PC-9 (cell line): ENCODE measurements at regions not wholly inside any gene's neighbourhood (a gene's known extent, or its start where the extent isn't known, plus 50 kb on each side); places are given as distances from the start of the nearest gene placed in this dataset.

Experiments used
- BruUV-seq: library from RNA; stranded (reverse); fragments of 400-500 nt; replicated peaks from 2 replicates; lab custom pipeline; 2021; lab: Mats Ljungman, UMichigan
- CTCF ChIA-PET: fragments of 300-600 bp; sonication (Branson Sonifier 250); formaldehyde crosslinking; loops from one replicate; lab custom pipeline; 2022; ENCODE audit warnings: antibody characterized with exemption; lab: Charles Lee
- POLR2A ChIA-PET: fragments of 300-600 bp; sonication (Branson Sonifier 250); formaldehyde crosslinking; loops from one replicate; lab custom pipeline; 2022; ENCODE audit warnings: antibody characterized with exemption; ENCODE audit not compliant: unreplicated experiment; lab: Charles Lee
- DNase-seq, 2 experiments: peaks; one replicate each; pipeline versions ENCODE4 v3.0.0 to v3.0.0-alpha.2; 2015 to 2022; ENCODE audit warnings: mixed read lengths in 1 of 2
- H2AFZ ChIP-seq: fragments of 200-600 bp; sonication (generic); 2 replicates; pipeline ENCODE4 v1.8.1; 2017; ENCODE audit warnings: antibody characterized with exemption
- H3F3A ChIP-seq: fragments of 200-600 bp; sonication (generic); 2 replicates; pipeline ENCODE4 v1.8.1; 2017; ENCODE audit warnings: antibody characterized with exemption, mild to moderate bottlenecking, low read depth; ENCODE audit not compliant: insufficient read depth
- H3K27ac ChIP-seq: fragments of 200-600 bp; sonication (generic); 2 replicates; pipeline ENCODE4 v1.6.1; 2016; ENCODE audit warnings: mixed run types
- H3K27me3 ChIP-seq: fragments of 200-600 bp; sonication (generic); 2 replicates; pipeline ENCODE4 v1.6.1; 2016; ENCODE audit warnings: low read depth, mixed run types; ENCODE audit not compliant: insufficient read depth
- H3K36me3 ChIP-seq: fragments of 200-600 bp; sonication (generic); 2 replicates; pipeline ENCODE4 v1.6.1; 2016; ENCODE audit warnings: low read depth, mixed run types
- H3K4me1 ChIP-seq: fragments of 200-600 bp; sonication (generic); replicated peaks from 2 replicates; pipeline ENCODE4 v1.6.1; 2016; ENCODE audit warnings: mixed run types; ENCODE audit not compliant: insufficient read depth
- H3K4me2 ChIP-seq: fragments of 200-600 bp; sonication (generic); 2 replicates; pipeline ENCODE4 v1.6.1; 2017; ENCODE audit warnings: mixed run types
- H3K4me3 ChIP-seq: fragments of 200-600 bp; sonication (generic); 2 replicates; pipeline ENCODE4 v1.6.1; 2016; ENCODE audit warnings: mixed run types
- H3K79me2 ChIP-seq: fragments of 200-600 bp; sonication (generic); 2 replicates; pipeline ENCODE4 v1.6.1; 2017; ENCODE audit warnings: low read depth, mixed run types
- H3K9me2 ChIP-seq: fragments of 200-600 bp; sonication (generic); 2 replicates; pipeline ENCODE4 v1.8.1; 2017; ENCODE audit warnings: mild to moderate bottlenecking; ENCODE audit not compliant: insufficient read depth
- H3K9me3 ChIP-seq: fragments of 200-600 bp; sonication (generic); 2 replicates; pipeline ENCODE4 v1.8.1; 2016; ENCODE audit warnings: low read depth; ENCODE audit not compliant: insufficient read depth
- H4K20me1 ChIP-seq: fragments of 200-600 bp; sonication (generic); 2 replicates; pipeline ENCODE4 v1.8.1; 2017; ENCODE audit not compliant: insufficient read depth
- EZH2 ChIP-seq: fragments of 200-600 bp; sonication (generic); IDR thresholded peaks from 2 replicates; pipeline ENCODE4 v1.8.0; 2017; ENCODE audit warnings: antibody characterized with exemption, low read depth
- intact Hi-C: fragments of 100-400 bp; cut with micrococcal nuclease; formaldehyde crosslinking; loops from one replicate; pipeline ENCODE4 v1.10.0; 2022; ENCODE audit not compliant: unreplicated experiment
- TF ChIP-seq, protein P1 (sequence below): fragments of 200-600 bp; sonication (generic); conservative IDR thresholded peaks from 2 replicates; pipeline ENCODE4 v1.6.1; 2017; ENCODE audit warnings: mixed run types, antibody characterized with exemption, mild to moderate bottlenecking, moderate library complexity

DNA sequence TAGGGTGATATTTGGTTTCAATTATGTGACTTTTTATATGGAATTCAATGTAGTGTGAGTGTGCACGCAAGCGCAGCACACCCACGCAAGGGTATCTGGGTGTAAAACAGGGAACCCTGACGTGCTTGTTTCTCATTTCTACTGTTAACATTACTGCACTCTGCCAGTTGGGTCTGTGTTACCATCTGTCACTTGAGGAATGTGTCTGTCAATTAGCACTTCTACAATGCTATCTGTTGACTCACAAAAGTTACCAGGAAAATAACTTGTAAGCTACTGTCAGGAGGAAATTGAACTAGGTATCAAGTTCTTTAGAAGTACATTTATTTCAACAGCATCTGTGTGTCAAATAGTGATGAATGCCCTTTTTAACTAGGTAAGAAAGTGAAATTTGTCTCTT, 695.5 kb upstream of the LRFN5 start:
- CTCF ChIA-PET = no interaction called here
- Histone ChIP-seq H3K4me3 (no peak overlapping the region), H3K27me3 (no peaks in the 10 kb centered on the region), H3K4me1 (no peaks in the 10 kb centered on the region), H3K79me2 (no peaks in the 10 kb centered on the region), H3K9me3 (no peaks in the 10 kb centered on the region), H3K36me3 (no peaks in the 10 kb centered on the region), H2AFZ (no peak overlapping the region), H3K27ac (no peak overlapping the region), H4K20me1 (no peaks in the 10 kb centered on the region), H3K9me2 (no peaks in the 10 kb centered on the region), H3K4me2 (no peak overlapping the region), H3F3A (no peaks in the 10 kb centered on the region)
- BruUV-seq = no TSS peak
- TF ChIP-seq, protein P1, sequence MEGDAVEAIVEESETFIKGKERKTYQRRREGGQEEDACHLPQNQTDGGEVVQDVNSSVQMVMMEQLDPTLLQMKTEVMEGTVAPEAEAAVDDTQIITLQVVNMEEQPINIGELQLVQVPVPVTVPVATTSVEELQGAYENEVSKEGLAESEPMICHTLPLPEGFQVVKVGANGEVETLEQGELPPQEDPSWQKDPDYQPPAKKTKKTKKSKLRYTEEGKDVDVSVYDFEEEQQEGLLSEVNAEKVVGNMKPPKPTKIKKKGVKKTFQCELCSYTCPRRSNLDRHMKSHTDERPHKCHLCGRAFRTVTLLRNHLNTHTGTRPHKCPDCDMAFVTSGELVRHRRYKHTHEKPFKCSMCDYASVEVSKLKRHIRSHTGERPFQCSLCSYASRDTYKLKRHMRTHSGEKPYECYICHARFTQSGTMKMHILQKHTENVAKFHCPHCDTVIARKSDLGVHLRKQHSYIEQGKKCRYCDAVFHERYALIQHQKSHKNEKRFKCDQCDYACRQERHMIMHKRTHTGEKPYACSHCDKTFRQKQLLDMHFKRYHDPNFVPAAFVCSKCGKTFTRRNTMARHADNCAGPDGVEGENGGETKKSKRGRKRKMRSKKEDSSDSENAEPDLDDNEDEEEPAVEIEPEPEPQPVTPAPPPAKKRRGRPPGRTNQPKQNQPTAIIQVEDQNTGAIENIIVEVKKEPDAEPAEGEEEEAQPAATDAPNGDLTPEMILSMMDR = no peak
- no peak for TF ChIP-seq EZH2
- DNase-seq = no peak
- POLR2A ChIA-PET = no interaction called here
- intact Hi-C loops = no loop called here

DNA sequence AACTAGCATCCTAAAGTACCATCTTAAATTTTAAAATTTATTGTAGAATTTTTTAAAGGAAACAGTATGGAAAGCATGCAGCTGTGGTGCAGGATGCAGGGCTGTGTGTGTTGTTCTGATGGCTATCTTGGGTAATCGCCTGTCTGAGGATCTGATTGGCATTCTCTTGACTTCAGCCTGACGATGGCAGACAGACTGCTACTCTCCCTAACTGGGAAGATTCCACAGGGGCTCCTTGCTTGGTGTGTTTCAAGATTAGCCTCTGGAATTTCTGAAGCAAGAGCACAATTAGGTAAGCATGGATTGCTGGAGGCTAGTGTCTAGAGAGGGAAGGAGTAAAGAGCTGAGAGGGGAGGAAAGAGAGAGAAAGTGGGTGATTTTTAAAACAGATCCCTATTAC, 696.8 kb upstream of the LRFN5 start:
- no peak for DNase-seq
- Histone ChIP-seq H3K4me2 (no peak overlapping the region), H3K27me3 (no peaks in the 10 kb centered on the region), H3K4me3 (no peak overlapping the region), H3K4me1 (no peaks in the 10 kb centered on the region), H4K20me1 (no peaks in the 10 kb centered on the region), H3K36me3 (no peaks in the 10 kb centered on the region), H3K9me3 (no peaks in the 10 kb centered on the region), H2AFZ (0 out of 2 replicates have a peak overlapping the region, but pooled peaks have one; percentile 45), H3K9me2 (no peaks in the 10 kb centered on the region), H3F3A (no peaks in the 10 kb centered on the region), H3K27ac (no peak overlapping the region), H3K79me2 (no peaks in the 10 kb centered on the region)
- intact Hi-C loops = no loop called here
- CTCF ChIA-PET = no interaction called here
- POLR2A ChIA-PET = no interaction called here
- no TSS peak for BruUV-seq
- TF ChIP-seq, protein P1 = no peak
- no peak for TF ChIP-seq EZH2

DNA sequence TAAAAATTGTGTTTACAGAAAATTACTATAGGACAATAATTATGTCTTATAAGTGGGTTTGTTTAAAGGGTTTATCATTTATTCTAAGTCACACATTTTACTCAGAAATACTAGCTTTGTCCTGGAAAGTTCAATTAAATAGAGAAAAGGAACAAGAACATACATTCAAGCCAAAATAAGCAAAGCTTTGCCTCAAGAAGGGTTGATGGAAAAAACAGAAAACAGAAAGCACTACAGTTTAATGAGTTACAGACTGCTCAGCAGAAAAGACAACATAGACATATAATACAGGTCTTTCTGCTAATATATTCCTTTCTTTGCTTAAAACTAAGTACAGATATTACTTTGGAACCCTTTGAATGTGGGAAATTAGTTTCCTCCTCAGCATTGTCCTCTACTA, 703.0 kb upstream of the LRFN5 start:
- Histone ChIP-seq H3K79me2 (no peaks in the 10 kb centered on the region), H3K9me2 (no peaks in the 10 kb centered on the region), H2AFZ (no peak overlapping the region), H3K27me3 (no peaks in the 10 kb centered on the region), H3K36me3 (no peaks in the 10 kb centered on the region), H4K20me1 (no peaks in the 10 kb centered on the region), H3K4me3 (no peak overlapping the region), H3K4me2 (no peak overlapping the region), H3K27ac (no peak overlapping the region), H3K9me3 (no peaks in the 10 kb centered on the region), H3K4me1 (no peaks in the 10 kb centered on the region), H3F3A (no peaks in the 10 kb centered on the region)
- TF ChIP-seq EZH2 = no peak
- TF ChIP-seq, protein P1 = no peak
- BruUV-seq = no TSS peak
- ChIA-PET CTCF (no interaction called here), POLR2A (no interaction called here)
- intact Hi-C loops = no loop called here
- DNase-seq = no peak
